Breast epithelium (tissue), 4 donors: ENCODE measurements at regions not wholly inside any gene's neighbourhood (a gene's known extent, or its start where the extent isn't known, plus 50 kb on each side); places are given as distances from the start of the nearest gene placed in this dataset.
"Not testable (repeated sequence)": the region's sequence is repeated elsewhere in the genome, so short reads cannot be mapped to it uniquely, and the experiment has no call there.

Source experiments
- DNase-seq, 2 donors: peaks; one replicate each; pipeline ENCODE4 v3.0.0-alpha.2; 2019; ENCODE audit warnings: low spot score in 2 of 2
- H3K27ac ChIP-seq, 2 donors: fragments of 200-600 bp; sonication (generic) in 1 of 2; one replicate each; pipeline ENCODE4 v1.5.1; 2016 to 2019; ENCODE audit warnings: mild to moderate bottlenecking in 1 of 2
- H3K27me3 ChIP-seq, 2 donors: fragments of 200-600 bp; sonication (generic) in 1 of 2; one replicate each; pipeline versions ENCODE4 v1.5.1 to v1.6.0; 2017 to 2019; ENCODE audit warnings: control low read depth in 1 of 2, mild to moderate bottlenecking in 1 of 2
- H3K36me3 ChIP-seq: fragments of 200-600 bp; one replicate; pipeline ENCODE4 v1.5.1; 2019
- H3K4me1 ChIP-seq, 2 donors: fragments of 200-600 bp; sonication (generic); one replicate each; pipeline ENCODE4 v1.5.1; 2016 to 2019; ENCODE audit warnings: control low read depth in 1 of 2
- H3K4me3 ChIP-seq, 3 donors: fragments of 200-600 bp; sonication (generic); 1 replicate in 2 of 3; 2 replicates in 1 of 3; pipeline ENCODE4 v1.5.1; 2016 to 2019; ENCODE audit warnings: mild to moderate bottlenecking in 3 of 3, moderate library complexity in 2 of 3
- H3K9me3 ChIP-seq, 2 donors: fragments of 200-600 bp; sonication (generic) in 1 of 2; one replicate each; pipeline ENCODE4 v1.5.1; 2016 to 2019; ENCODE audit warnings: control low read depth in 1 of 2
- POLR2A ChIP-seq: fragments of 450-650 bp; IDR thresholded peaks from one replicate; pipeline ENCODE4 v1.6.1; 2016; ENCODE audit warnings: antibody characterized with exemption, mild to moderate bottlenecking, moderate library complexity
- POLR2AphosphoS5 ChIP-seq, 3 donors: sonication (generic); formaldehyde crosslinking; IDR thresholded peaks; one replicate each; pipeline ENCODE4 v1.6.1; 2017; ENCODE audit warnings: antibody characterized with exemption in 3 of 3
- intact Hi-C: fragments of 100-400 bp; cut with DNase I; formaldehyde crosslinking; loops from one replicate; pipeline ENCODE4 v1.15.1; 2023; ENCODE audit warnings: low total_unique reads
- TF ChIP-seq, protein P1 (sequence below), 3 donors: fragments of 450-650 bp; IDR thresholded peaks; one replicate each; pipeline ENCODE4 v1.5.1; 2016 to 2017; ENCODE audit warnings: antibody characterized with exemption in 3 of 3, mild to moderate bottlenecking in 3 of 3, moderate library complexity in 3 of 3

DNA sequence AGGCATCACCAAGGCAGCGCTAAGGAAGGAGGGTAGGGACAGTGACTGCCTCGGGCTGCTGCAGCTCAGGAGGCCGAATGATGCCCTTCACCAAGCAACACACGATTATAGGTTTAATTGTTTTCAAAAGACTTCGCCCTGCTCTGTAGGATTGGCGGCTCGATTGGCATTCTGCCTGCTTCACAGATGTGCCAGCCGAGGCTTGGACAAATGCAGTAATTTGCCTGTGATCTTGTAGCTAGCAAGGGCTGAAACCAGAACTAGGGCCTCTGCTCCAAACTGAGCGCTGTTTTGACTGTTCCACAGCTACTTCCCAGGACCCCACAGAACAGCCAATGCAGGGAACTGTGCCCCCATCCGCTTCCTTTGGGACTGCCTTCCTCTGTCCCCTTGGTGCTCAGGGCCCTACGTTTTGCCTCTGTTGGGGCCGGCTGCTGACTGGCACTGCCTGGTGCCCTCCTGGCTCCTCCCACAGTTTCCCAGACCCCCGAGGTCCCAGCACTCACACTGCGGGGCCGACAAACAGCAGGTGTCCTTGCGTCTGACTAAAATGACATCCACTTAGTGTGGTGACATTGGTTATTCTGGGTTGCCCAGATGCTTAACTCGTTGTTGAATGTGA is 62.6 kb upstream of the EN2 start:
- intact Hi-C loops, result no loop called here

DNA sequence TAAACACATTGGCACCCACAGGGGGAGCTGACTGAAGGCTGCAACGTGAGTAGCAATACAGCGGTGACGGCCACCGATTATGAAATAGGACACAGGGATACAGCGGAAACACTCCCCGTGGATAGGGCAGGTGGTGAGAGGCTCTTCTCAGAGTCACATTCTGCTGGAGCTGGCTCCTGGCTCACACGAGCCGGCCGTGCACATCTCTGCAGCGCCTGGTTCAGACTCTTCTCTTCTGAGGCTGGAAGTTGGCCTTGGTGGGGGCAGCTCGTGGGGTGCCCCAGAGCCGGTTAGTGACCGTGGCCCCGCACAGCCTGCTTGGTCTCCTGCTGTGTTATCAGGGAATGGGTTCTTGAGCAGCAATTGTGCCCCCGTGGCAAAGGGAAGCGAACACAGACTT is 61.3 kb upstream of the EN2 start:
- intact Hi-C loops, result no loop called here
- Histone ChIP-seq H3K27me3 (peaks cover 0 to 24% of the 10 kb centered on the region in 2 donors), H3K4me3 (no peak overlapping the region), H3K36me3 (no peaks in the 10 kb centered on the region), H3K9me3 (no peaks in the 10 kb centered on the region), H3K27ac (no peak overlapping the region), H3K4me1 (no peaks in the 10 kb centered on the region)
- no peak for DNase-seq
- TF ChIP-seq POLR2AphosphoS5 (IDR thresholded peaks at IDR 0.05), result no peak
- TF ChIP-seq, protein P1, sequence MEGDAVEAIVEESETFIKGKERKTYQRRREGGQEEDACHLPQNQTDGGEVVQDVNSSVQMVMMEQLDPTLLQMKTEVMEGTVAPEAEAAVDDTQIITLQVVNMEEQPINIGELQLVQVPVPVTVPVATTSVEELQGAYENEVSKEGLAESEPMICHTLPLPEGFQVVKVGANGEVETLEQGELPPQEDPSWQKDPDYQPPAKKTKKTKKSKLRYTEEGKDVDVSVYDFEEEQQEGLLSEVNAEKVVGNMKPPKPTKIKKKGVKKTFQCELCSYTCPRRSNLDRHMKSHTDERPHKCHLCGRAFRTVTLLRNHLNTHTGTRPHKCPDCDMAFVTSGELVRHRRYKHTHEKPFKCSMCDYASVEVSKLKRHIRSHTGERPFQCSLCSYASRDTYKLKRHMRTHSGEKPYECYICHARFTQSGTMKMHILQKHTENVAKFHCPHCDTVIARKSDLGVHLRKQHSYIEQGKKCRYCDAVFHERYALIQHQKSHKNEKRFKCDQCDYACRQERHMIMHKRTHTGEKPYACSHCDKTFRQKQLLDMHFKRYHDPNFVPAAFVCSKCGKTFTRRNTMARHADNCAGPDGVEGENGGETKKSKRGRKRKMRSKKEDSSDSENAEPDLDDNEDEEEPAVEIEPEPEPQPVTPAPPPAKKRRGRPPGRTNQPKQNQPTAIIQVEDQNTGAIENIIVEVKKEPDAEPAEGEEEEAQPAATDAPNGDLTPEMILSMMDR (IDR thresholded peaks at IDR 0.05), result no peak

More for the DNA sequence above, 62.6 kb upstream of the EN2 start:
- H3K9me3 ChIP-seq, result no peaks in the 10 kb centered on the region
- H3K4me3 ChIP-seq, result no peak overlapping the region
- H3K27ac ChIP-seq, result no peak overlapping the region
- no peaks in the 10 kb centered on the region for H3K4me1 ChIP-seq
- TF ChIP-seq POLR2A, result no peak
- TF ChIP-seq, protein P1 (IDR thresholded peaks at IDR 0.05), result no peak
- no peak for TF ChIP-seq POLR2AphosphoS5 (IDR thresholded peaks at IDR 0.05)
- no peaks in the 10 kb centered on the region for H3K36me3 ChIP-seq
- peaks cover 0 to 30% of the 10 kb centered on the region in 2 donors for H3K27me3 ChIP-seq
- DNase-seq, result no peak

DNA sequence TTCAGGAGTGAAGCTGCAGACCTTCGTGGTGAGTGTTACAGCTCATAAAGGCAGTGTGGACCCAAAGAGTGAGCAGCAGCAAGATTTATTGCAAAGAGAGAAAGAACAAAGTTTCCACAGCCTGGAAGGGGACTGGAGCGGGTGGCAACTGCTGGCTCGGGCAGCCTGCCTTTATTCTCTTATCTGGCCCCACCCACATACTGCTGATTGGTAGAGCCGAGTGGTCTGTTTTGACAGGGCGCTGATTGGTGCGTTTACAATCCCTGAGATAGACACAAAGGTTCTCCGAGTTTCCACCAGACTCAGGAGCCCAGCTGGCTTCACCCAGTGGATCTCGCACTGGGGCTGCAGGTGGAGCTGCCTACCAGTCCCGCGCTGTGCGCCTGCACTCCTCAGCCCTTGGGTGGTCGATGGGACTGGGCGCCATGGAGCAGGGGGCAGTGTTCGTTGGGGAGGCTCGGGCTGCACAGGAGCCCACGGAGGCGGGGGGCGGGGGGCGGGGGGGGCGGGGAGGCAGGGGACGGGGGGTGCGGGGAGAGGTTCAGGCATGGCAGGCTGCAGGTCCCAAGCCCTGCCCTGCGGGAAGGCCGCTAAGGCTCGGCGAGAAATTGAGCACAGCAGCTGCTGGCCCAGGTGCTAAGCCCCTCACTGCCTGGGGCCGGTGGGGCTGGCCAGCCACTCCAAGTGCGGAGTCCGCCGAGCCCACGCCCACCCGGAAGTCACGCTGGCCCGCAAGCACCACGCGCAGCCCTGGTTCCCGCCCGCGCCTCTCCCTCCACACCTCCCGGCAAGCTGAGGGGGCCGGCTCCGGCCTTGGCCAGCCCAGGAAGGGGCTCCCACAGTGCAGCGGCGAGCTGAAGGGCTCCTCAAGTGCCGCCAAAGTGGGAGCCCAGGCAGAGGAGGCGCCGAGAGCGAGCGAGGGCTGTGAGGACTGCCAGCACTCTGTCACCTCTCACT is 59.9 kb upstream of the EN2 start:
- H3K4me1 ChIP-seq, H3K27ac ChIP-seq, H3K9me3 ChIP-seq, H3K36me3 ChIP-seq, DNase-seq, H3K4me3 ChIP-seq, intact Hi-C loops: not testable (repeated sequence)
- peaks cover 0 to 38% of the 10 kb centered on the region in 2 donors for H3K27me3 ChIP-seq

DNA sequence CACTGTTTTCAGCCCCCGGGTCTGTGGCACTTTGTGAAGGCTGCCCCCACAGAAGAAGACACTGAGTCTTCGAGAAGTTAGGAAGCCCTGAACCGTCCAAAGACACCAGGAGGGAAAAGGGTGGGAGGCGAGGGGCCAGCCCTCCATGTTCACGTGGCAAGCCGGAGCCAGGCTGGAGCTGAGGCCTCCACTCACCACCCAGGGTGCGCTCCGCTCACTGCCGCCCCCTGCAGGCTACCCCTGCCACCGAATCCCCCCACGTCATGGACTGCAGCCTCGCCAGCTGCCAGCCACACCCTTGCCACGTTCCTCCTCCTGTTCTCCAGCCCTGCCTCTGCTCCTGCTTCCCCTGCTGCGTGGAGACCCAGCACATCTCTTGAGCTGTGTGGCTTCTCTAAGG is 59.0 kb upstream of the EN2 start:
- Histone ChIP-seq H3K27me3 (peaks cover 0 to 47% of the 10 kb centered on the region in 2 donors), H3K9me3 (no peaks in the 10 kb centered on the region), H3K4me1 (no peaks in the 10 kb centered on the region), H3K27ac (no peak overlapping the region), H3K4me3 (no peak overlapping the region), H3K36me3 (no peaks in the 10 kb centered on the region)
- no peak for TF ChIP-seq POLR2AphosphoS5 (IDR thresholded peaks at IDR 0.05)
- TF ChIP-seq, protein P1 (IDR thresholded peaks at IDR 0.05), result no peak
- no peak for TF ChIP-seq POLR2A
- DNase-seq, result no peak
- intact Hi-C loops, result no loop called here

DNA sequence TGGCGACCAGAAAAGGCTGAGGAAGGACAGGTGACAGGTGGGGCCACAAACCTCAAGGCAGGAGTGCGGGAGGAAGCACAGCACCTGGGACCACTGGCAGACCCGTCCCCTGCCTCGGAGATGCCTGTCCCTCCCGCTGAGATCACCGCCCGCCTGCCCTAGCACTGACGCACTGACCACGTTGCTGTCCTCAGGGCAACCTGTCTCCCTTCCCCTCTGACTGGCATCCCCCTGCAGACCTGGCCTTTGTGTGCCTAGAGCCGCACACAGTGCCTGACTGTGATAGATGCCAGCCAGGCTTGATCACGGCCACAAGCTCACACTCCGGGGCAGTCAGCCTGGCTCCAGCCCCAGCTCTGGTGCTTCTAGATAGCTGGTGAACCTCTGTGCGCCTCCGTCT is 58.4 kb upstream of the EN2 start:
- intact Hi-C loops, result no loop called here
- peaks cover 0 to 50% of the 10 kb centered on the region in 2 donors for H3K27me3 ChIP-seq
- TF ChIP-seq POLR2A, result no peak
- TF ChIP-seq, protein P1 (IDR thresholded peaks at IDR 0.05), result no peak
- TF ChIP-seq POLR2AphosphoS5 (IDR thresholded peaks at IDR 0.05), result no peak
- H3K36me3 ChIP-seq, result no peaks in the 10 kb centered on the region
- H3K4me1 ChIP-seq, result no peaks in the 10 kb centered on the region
- H3K27ac ChIP-seq, result no peak overlapping the region
- H3K4me3 ChIP-seq, result no peak overlapping the region
- DNase-seq, result no peak
- no peaks in the 10 kb centered on the region for H3K9me3 ChIP-seq
